HG02938 (cell line): ENCODE measurements at regions not wholly inside any gene's neighbourhood (a gene's known extent, or its start where the extent isn't known, plus 50 kb on each side); places are given as distances from the start of the nearest gene placed in this dataset.

Source experiments
- ATAC-seq: cut with Tn5 transposase; IDR thresholded peaks from one replicate; pipeline ENCODE4 v1.9.1; 2021; ENCODE audit warnings: mild to moderate bottlenecking, moderate library complexity; ENCODE audit not compliant: unreplicated experiment

- no peak for ATAC-seq
Measured at GRCh38 chr4:135338181-135338580, 1136.6 kb upstream of the PABPC4L start.

GRCh38 chr4:135325264-135325663 is 1123.7 kb upstream of the PABPC4L start:
- no peak for ATAC-seq

- ATAC-seq, result no peak
Measured at GRCh38 chr4:135319685-135320084, 1118.1 kb upstream of the PABPC4L start.

- ATAC-seq, result no peak
Measured at GRCh38 chr4:135316266-135316779, 1114.7 kb upstream of the PABPC4L start.

- ATAC-seq, result no peak
Measured at GRCh38 chr4:135290136-135290535, 1088.5 kb upstream of the PABPC4L start.

- no peak for ATAC-seq
Measured at GRCh38 chr4:135283934-135284333, 1082.3 kb upstream of the PABPC4L start.

- ATAC-seq, result no peak
Measured at GRCh38 chr4:135282676-135283075, 1081.1 kb upstream of the PABPC4L start.

- no peak for ATAC-seq
Measured at GRCh38 chr4:135281230-135281629, 1079.6 kb upstream of the PABPC4L start.

- ATAC-seq, result no peak
Measured at GRCh38 chr4:135277980-135278315, 1076.4 kb upstream of the PABPC4L start.

GRCh38 chr4:135277068-135277979 is 1075.7 kb upstream of the PABPC4L start:
- no peak for ATAC-seq

- no peak for ATAC-seq
Measured at GRCh38 chr4:135274416-135274815, 1072.8 kb upstream of the PABPC4L start.

GRCh38 chr4:135269125-135269890 is 1067.7 kb upstream of the PABPC4L start:
- ATAC-seq, result no peak

- no peak for ATAC-seq
Measured at GRCh38 chr4:135268369-135268768, 1066.8 kb upstream of the PABPC4L start.

- no peak for ATAC-seq
Measured at GRCh38 chr4:135267148-135267865, 1065.7 kb upstream of the PABPC4L start.

- no peak for ATAC-seq
Measured at GRCh38 chr4:135256111-135256510, 1054.5 kb upstream of the PABPC4L start.

- no peak for ATAC-seq
Measured at GRCh38 chr4:135250040-135250439, 1048.5 kb upstream of the PABPC4L start.

GRCh38 chr4:135249024-135249423 is 1047.4 kb upstream of the PABPC4L start:
- ATAC-seq, result no peak

GRCh38 chr4:135244696-135245095 is 1043.1 kb upstream of the PABPC4L start:
- no peak for ATAC-seq

GRCh38 chr4:135244056-135244455 is 1042.5 kb upstream of the PABPC4L start:
- ATAC-seq, result no peak

GRCh38 chr4:135240796-135241195 is 1039.2 kb upstream of the PABPC4L start:
- no peak for ATAC-seq

- no peak for ATAC-seq
Measured at GRCh38 chr4:135239964-135240363, 1038.4 kb upstream of the PABPC4L start.
